LHCN-M2 (cell line): ENCODE measurements at regions not wholly inside any gene's neighbourhood (a gene's known extent, or its start where the extent isn't known, plus 50 kb on each side); places are given as distances from the start of the nearest gene placed in this dataset.

Experiments used
- DNase-seq: peaks from one replicate; pipeline ENCODE4 v3.0.0-alpha.2; 2012; ENCODE audit warnings: low read depth

DNA sequence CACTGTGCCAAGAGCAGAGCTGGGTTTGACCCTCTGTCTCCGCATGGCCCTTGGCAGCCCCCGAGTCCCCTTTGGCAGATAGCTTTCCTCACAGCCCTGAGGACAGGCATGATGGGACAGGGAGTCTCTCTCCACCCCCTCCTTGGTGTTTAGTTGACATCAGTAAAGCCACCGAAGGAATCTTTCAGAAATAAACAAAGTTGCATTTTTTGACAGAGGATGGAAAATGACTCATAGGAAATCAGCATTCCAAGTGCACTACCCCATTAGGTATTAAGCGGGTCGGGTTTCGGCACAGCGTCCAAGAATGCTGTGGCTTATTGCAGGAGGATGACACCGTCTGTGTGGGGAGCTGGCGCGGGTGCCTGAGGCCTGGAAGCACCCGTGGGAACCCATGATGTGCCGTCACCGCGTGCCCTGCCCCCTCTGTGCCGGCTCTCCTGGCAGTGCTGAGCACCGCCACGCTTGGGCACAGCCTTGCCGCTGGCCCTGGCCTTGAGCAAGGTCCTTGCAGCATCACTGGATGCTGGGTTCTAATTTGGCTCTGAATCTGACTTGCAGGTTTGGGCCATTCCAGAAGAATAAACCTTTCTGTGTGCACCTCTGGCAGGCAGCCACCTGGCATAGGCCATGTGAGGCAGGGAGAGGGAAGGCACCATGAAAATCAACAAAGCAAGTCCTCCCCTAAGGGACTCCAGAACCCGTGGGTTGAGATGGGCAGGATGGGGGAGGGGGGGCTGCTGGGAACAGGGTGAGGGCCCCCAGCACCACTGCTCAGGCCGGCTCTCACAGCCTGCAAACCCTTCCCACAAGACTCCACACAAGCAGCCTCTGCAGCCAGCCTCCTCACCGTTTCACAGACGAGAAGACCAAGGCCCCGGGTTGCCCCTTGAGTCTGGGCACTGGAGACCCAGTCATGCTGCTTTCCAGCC lies 50.5 kb upstream of the ZNF469 start:
- DNase-seq: peak; percentile 99

DNA sequence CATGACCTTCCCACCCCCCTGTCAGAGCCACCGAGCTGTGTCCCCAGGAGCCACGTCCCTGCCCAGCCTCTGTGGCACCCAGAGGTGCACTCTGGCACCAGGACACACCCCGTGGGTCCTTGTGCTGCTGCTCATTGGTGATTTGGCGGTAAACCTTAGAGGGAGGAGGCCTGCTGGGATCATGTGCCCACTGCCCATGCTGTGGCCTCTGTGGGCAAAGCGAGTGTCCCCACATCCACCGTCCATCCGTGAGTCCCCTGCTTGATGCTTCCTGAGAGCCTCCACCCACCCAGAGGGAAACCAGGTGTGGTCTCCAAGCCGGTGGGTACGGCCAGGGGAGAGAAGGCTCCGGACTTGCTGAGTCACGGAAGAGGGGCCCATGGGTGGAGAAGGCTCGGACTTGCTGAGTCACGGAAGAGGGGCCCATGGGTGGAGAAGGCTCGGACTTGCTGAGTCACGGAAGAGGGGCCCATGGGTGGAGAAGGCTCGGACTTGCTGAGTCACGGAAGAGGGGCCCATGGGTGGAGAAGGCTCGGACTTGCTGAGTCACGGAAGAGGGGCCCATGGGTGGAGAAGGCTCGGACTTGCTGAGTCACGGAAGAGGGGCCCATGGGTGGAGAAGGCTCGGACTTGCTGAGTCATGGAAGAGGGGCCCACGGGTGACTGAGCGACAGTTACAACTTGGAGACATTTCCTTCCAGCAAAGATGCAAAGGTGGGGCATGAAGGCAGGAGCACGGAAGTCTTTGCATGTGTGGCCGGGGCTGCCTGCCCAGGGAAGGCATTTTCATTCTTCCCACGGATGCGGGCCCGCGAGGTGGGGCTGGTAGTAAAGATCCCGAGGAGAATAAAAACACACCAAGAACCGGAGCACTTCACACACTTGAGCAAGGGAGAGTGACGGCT lies 49.6 kb upstream of the ZNF469 start:
- peak; percentile 49 for DNase-seq
